ENCODE measurements at regions not wholly inside any gene's neighbourhood (a gene's known extent, or its start where the extent isn't known, plus 50 kb on each side); places are given as distances from the start of the nearest gene placed in this dataset.

- TF ChIP-seq, protein P1, sequence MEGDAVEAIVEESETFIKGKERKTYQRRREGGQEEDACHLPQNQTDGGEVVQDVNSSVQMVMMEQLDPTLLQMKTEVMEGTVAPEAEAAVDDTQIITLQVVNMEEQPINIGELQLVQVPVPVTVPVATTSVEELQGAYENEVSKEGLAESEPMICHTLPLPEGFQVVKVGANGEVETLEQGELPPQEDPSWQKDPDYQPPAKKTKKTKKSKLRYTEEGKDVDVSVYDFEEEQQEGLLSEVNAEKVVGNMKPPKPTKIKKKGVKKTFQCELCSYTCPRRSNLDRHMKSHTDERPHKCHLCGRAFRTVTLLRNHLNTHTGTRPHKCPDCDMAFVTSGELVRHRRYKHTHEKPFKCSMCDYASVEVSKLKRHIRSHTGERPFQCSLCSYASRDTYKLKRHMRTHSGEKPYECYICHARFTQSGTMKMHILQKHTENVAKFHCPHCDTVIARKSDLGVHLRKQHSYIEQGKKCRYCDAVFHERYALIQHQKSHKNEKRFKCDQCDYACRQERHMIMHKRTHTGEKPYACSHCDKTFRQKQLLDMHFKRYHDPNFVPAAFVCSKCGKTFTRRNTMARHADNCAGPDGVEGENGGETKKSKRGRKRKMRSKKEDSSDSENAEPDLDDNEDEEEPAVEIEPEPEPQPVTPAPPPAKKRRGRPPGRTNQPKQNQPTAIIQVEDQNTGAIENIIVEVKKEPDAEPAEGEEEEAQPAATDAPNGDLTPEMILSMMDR (IDR thresholded peaks at IDR 0.05; ENCODE audit: low read depth, low read length, missing input control) = no peak
- TF ChIP-seq TAF1 (conservative IDR thresholded peaks at IDR 0.05) (no peak), GABPA (IDR thresholded peaks at IDR 0.05 in 1 of 2, conservative IDR thresholded peaks at IDR 0.05 in 1 of 2) (no peak), REST (IDR thresholded peaks at IDR 0.05) (no peak), EGR1 (IDR thresholded peaks at IDR 0.05; ENCODE audit: low read depth in 2 of 2) (no peak), HNF4A (conservative IDR thresholded peaks at IDR 0.05) (no peak), ATF3 (IDR thresholded peaks at IDR 0.05) (no peak), RAD21 (IDR thresholded peaks at IDR 0.05) (no peak), SP1 (IDR thresholded peaks at IDR 0.05) (no peak)
- TF ChIP-seq, protein P2, sequence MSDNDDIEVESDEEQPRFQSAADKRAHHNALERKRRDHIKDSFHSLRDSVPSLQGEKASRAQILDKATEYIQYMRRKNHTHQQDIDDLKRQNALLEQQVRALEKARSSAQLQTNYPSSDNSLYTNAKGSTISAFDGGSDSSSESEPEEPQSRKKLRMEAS (IDR thresholded peaks at IDR 0.05) = no peak
- TF ChIP-seq, protein P3, sequence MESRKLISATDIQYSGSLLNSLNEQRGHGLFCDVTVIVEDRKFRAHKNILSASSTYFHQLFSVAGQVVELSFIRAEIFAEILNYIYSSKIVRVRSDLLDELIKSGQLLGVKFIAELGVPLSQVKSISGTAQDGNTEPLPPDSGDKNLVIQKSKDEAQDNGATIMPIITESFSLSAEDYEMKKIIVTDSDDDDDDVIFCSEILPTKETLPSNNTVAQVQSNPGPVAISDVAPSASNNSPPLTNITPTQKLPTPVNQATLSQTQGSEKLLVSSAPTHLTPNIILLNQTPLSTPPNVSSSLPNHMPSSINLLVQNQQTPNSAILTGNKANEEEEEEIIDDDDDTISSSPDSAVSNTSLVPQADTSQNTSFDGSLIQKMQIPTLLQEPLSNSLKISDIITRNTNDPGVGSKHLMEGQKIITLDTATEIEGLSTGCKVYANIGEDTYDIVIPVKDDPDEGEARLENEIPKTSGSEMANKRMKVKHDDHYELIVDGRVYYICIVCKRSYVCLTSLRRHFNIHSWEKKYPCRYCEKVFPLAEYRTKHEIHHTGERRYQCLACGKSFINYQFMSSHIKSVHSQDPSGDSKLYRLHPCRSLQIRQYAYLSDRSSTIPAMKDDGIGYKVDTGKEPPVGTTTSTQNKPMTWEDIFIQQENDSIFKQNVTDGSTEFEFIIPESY (IDR thresholded peaks at IDR 0.05) = no peak
Observed at GRCh38 chr4:96092151-96092705, 252.3 kb downstream of the PDHA2 start.

Measured in liver (tissue), 3 donors.